Osteoblast (primary cell): ENCODE measurements at regions not wholly inside any gene's neighbourhood (a gene's known extent, or its start where the extent isn't known, plus 50 kb on each side); places are given as distances from the start of the nearest gene placed in this dataset.

Experiments used
- DNase-seq: peaks from one replicate; pipeline ENCODE4 v3.0.0; 2011; ENCODE audit warnings: low spot score, mixed read lengths; ENCODE audit not compliant: insufficient read length; ENCODE audit errors: missing footprints
- H2AFZ ChIP-seq: 2 replicates; pipeline ENCODE4 v1.6.0; 2011; ENCODE audit warnings: mild to moderate bottlenecking, low read length
- H3K27ac ChIP-seq: 2 replicates; pipeline ENCODE4 v1.5.1; 2011; ENCODE audit warnings: mild to moderate bottlenecking, low read depth, low read length, moderate library complexity
- H3K27me3 ChIP-seq: 2 replicates; pipeline ENCODE4 v1.6.0; 2012; ENCODE audit warnings: mild to moderate bottlenecking, control low read depth, inconsistent platforms, low read length, moderate library complexity; ENCODE audit not compliant: insufficient read depth
- H3K36me3 ChIP-seq: 2 replicates; pipeline ENCODE4 v1.5.1; 2011; ENCODE audit warnings: mild to moderate bottlenecking, low read length, control low read depth, moderate library complexity; ENCODE audit not compliant: insufficient read depth
- H3K4me1 ChIP-seq: 2 replicates; pipeline ENCODE4 v1.5.1; 2011; ENCODE audit warnings: mild to moderate bottlenecking, low read length, control low read depth, moderate library complexity; ENCODE audit not compliant: insufficient read depth
- H3K4me2 ChIP-seq: 2 replicates; pipeline ENCODE4 v1.6.0; 2011; ENCODE audit warnings: mild to moderate bottlenecking, low read length; ENCODE audit not compliant: insufficient read depth
- H3K4me3 ChIP-seq: fragments of 200-600 bp; sonication (generic); 3 replicates; pipeline ENCODE4 v1.5.1; 2012; ENCODE audit warnings: mild to moderate bottlenecking, low read length, inconsistent platforms; ENCODE audit not compliant: insufficient read depth
- H3K79me2 ChIP-seq: 2 replicates; pipeline ENCODE4 v1.6.0; 2012; ENCODE audit warnings: mild to moderate bottlenecking, low read length, control low read depth, inconsistent platforms; ENCODE audit not compliant: insufficient read depth
- H3K9me3 ChIP-seq: 2 replicates; pipeline ENCODE4 v1.5.1; 2011; ENCODE audit warnings: low read depth, low read length, control low read depth
- H4K20me1 ChIP-seq: 2 replicates; pipeline ENCODE4 v1.6.0; 2012; ENCODE audit warnings: mild to moderate bottlenecking, low read length, control low read depth; ENCODE audit not compliant: insufficient read depth
- CTCF ChIP-seq: IDR thresholded peaks from 2 replicates; pipeline ENCODE4 v1.5.1; 2011; ENCODE audit warnings: mild to moderate bottlenecking, low read depth, low read length, moderate library complexity; ENCODE audit errors: extremely low read depth

- Histone ChIP-seq H3K9me3 (no peaks in the 10 kb centered on the region), H3K27me3 (no peaks in the 10 kb centered on the region), H3K4me2 (no peak overlapping the region), H3K4me1 (no peaks in the 10 kb centered on the region), H4K20me1 (no peaks in the 10 kb centered on the region), H3K36me3 (no peaks in the 10 kb centered on the region), H3K27ac (no peak overlapping the region), H3K4me3 (no peak overlapping the region), H2AFZ (no peak overlapping the region), H3K79me2 (no peaks in the 10 kb centered on the region)
- DNase-seq, result peak; percentile 84
- TF ChIP-seq CTCF, result no peak
Observed at GRCh38 chr2:239724194-239724849, 300.8 kb downstream of the NDUFA10 start.

GRCh38 chr2:239723486-239724193, 301.5 kb downstream of the NDUFA10 start:
- Histone ChIP-seq H3K27ac (no peak overlapping the region), H3K4me3 (no peak overlapping the region), H2AFZ (no peak overlapping the region), H3K79me2 (no peaks in the 10 kb centered on the region), H3K36me3 (no peaks in the 10 kb centered on the region), H4K20me1 (no peaks in the 10 kb centered on the region), H3K4me1 (no peaks in the 10 kb centered on the region), H3K27me3 (no peaks in the 10 kb centered on the region), H3K9me3 (no peaks in the 10 kb centered on the region), H3K4me2 (no peak overlapping the region)
- peak; percentile 78 for DNase-seq
- no peak for TF ChIP-seq CTCF

GRCh38 chr2:239722760-239723470, 302.2 kb downstream of the NDUFA10 start:
- Histone ChIP-seq H3K79me2 (no peaks in the 10 kb centered on the region), H3K4me1 (no peaks in the 10 kb centered on the region), H3K9me3 (no peaks in the 10 kb centered on the region), H4K20me1 (no peaks in the 10 kb centered on the region), H3K27ac (no peak overlapping the region), H2AFZ (no peak overlapping the region), H3K36me3 (no peaks in the 10 kb centered on the region), H3K27me3 (no peaks in the 10 kb centered on the region), H3K4me2 (no peak overlapping the region), H3K4me3 (no peak overlapping the region)
- TF ChIP-seq CTCF, result no peak
- DNase-seq, result peak; percentile 47
